COLO668 (cell line): ENCODE measurements at regions not wholly inside any gene's neighbourhood (a gene's known extent, or its start where the extent isn't known, plus 50 kb on each side); places are given as distances from the start of the nearest gene placed in this dataset.
A peak's percentile ranks its signal among the peaks of the same experiment; 100 is the strongest.

Experiments
- DNase-seq: peaks from one replicate; lab custom pipeline; 2025; ENCODE audit not compliant: unreplicated experiment; lab: John Stamatoyannopoulos, UW

DNA sequence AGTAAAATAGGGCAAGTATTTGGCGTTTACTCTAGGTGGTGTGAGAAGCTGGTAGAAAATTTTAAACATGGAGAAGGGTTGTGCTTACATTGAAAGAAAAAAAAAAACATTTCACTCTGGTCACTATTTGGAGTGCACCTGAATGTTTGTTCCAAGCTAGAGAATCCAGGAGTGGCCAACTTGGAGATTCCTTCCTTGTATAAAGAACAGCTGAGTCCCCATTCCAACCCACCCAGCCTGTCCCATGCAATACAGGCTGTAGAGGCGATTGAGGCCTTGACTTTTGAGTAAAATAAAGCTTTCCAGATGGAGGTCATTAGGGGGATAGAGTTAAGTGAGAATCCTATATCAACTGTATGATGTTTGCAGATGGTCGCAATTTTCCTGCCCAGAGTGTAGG, 203.8 kb upstream of the SYT4 start:
- DNase-seq: no peak

GRCh38 chr18:43482136-43482535, 204.8 kb upstream of the SYT4 start:
- DNase-seq: no peak

- no peak for DNase-seq
Observed at GRCh38 chr18:43482600-43482999, 205.3 kb upstream of the SYT4 start.

GRCh38 chr18:43484710-43485109, 207.4 kb upstream of the SYT4 start:
- DNase-seq: peak; percentile 17

GRCh38 chr18:43485545-43485963, 208.3 kb upstream of the SYT4 start:
- peak; percentile 31 for DNase-seq

GRCh38 chr18:43486462-43486861, 209.2 kb upstream of the SYT4 start:
- peak; percentile 64 for DNase-seq

GRCh38 chr18:43501099-43501498, 223.8 kb upstream of the SYT4 start:
- DNase-seq: no peak

DNA sequence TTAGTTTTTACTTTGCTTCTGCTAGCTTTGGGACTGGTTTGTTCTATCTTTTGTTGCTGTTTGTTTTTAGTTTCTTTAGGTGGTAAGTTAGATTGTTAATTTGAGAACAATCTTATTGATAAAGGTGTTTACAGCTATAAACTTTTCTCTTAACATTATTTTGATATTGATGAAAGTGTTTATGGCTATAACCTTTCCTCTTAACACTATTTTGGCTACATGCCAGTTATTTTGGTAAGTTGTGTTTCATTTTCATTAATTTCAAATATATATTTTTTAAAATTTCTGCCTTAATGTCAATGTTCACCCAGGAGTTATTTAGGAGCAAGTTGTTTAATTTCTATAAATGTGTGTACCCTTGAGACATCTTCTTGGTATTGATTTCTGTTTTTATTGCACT, 229.6 kb upstream of the SYT4 start:
- DNase-seq: no peak

- no peak for DNase-seq
Observed at GRCh38 chr18:43507842-43508481, 230.7 kb upstream of the SYT4 start.

- DNase-seq: no peak
Observed at GRCh38 chr18:43514747-43515146, 237.5 kb upstream of the SYT4 start.

DNA sequence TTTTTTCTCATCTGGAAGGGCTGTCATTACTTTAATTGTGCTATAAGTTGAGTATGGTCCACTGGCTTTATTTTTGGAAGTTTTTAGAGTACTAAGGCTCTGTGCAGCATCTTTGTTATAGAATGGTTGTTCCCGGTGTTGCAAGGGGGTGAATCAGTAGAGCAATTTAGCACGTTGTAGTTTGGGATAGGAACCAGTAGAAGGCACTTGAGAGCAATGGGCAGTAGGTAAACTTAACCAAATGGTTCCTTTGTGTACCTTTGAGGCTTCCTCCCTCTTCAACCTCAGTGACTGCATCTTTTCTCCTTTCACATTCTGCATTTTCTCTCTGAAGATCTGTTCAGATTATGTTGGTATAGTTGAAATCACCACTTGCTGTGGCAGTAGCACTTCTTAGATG, 238.2 kb upstream of the SYT4 start:
- DNase-seq: no peak

- no peak for DNase-seq
Observed at GRCh38 chr18:43524260-43524659, 247.0 kb upstream of the SYT4 start.

DNA sequence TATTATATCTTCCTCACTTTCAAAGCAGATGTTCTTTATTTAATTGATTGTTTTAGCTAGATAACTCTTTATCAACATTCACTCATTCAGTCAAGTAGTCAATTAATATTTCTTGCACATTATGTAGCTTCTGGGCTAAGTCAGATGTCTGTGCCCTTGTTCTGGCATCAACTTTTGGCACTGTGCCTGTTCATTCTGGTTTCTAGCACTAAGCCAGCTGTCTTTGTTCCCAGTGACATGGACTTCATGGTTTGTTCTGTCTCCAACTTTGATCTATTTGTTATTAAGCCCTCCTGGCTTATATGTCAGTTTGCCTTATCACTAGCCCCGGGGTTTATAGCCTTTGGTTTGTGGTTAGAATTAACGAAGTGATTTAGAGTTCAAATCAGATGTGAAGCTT, 247.9 kb upstream of the SYT4 start:
- peak; percentile 22 for DNase-seq

- DNase-seq: no peak
Observed at GRCh38 chr18:43526426-43527145, 249.3 kb upstream of the SYT4 start.

- no peak for DNase-seq
Observed at GRCh38 chr18:43531438-43531837, 254.1 kb upstream of the SYT4 start.

GRCh38 chr18:43533371-43533770, 256.1 kb upstream of the SYT4 start:
- DNase-seq: no peak

GRCh38 chr18:43534511-43534910, 257.2 kb upstream of the SYT4 start:
- DNase-seq: no peak

- no peak for DNase-seq
Observed at GRCh38 chr18:43539862-43540261, 262.6 kb upstream of the SYT4 start.

- DNase-seq: no peak
Observed at GRCh38 chr18:43542016-43542415, 264.7 kb upstream of the SYT4 start.

DNA sequence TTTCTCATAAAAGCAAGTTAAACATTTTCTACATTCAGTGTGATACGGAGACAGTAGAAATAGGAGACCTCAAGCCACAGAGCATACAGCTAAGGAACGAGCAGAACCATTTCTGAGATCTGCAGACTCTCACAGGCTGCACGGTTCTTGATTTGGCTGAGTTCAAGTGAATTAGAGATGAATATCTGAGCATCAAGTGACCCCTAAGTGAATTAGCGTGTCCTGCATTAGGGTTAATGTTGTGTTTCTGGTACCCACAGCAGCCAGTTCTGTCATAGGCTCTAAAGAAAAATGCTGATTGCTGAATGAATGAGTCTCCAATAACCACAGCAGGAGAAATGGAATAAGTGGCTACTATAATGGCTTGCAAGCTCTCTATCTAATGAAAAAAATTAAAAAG, 265.9 kb upstream of the SYT4 start:
- DNase-seq: no peak

DNA sequence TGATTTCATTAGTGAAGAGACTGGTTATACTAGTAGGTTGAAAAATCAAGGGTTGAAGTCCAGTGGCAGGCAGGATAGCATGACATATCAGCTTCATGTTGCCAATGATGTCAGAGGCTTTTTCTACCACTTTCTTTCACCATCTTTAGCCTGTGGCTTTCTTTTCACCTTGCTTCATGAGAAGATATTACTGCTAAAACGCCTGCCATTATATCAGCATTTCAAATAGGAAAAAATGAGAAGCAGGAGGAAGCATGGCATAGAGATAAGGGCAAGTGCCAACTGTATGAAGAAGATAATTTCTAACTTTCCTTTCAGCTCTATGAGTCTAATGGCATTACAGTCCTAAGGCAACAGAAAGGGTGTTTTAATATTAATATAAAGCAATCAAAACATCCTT, 270.2 kb upstream of the SYT4 start:
- DNase-seq: no peak

- no peak for DNase-seq
Observed at GRCh38 chr18:43559507-43559906, 282.2 kb upstream of the SYT4 start.

- peak; percentile 29 for DNase-seq
Observed at GRCh38 chr18:43563780-43564179, 286.5 kb upstream of the SYT4 start.
